ENCODE measurements at regions not wholly inside any gene's neighbourhood (a gene's known extent, or its start where the extent isn't known, plus 50 kb on each side); places are given as distances from the start of the nearest gene placed in this dataset.

DNA sequence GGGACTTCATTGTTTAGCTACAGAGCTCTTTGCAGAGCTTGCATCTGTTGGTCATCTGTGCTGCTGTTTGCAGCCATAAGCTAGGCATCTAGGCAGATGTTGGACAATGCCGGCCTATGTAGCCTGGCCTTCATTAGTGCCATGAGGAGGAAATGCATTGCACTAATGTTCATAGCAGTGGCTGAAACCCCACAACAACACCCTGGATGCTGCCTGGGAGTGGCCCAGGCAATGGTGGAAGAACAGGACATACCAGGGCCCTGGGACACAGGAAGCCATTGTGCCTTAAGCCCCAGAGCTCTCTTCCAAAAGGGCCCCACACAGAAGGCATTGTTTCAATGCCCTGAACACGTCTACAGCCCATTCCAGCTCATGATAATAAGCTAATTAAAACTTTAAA, 131.5 kb upstream of the LYZL1 start (continued):
- TF ChIP-seq, protein P1, sequence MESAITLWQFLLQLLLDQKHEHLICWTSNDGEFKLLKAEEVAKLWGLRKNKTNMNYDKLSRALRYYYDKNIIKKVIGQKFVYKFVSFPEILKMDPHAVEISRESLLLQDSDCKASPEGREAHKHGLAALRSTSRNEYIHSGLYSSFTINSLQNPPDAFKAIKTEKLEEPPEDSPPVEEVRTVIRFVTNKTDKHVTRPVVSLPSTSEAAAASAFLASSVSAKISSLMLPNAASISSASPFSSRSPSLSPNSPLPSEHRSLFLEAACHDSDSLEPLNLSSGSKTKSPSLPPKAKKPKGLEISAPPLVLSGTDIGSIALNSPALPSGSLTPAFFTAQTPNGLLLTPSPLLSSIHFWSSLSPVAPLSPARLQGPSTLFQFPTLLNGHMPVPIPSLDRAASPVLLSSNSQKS (CRISPR knock-in tag; IDR thresholded peaks at IDR 0.05) = no peak
- TF ChIP-seq POLR2G (IDR thresholded peaks at IDR 0.05; ENCODE audit: low read depth, low read length) = no peak
- TF ChIP-seq, protein P2, sequence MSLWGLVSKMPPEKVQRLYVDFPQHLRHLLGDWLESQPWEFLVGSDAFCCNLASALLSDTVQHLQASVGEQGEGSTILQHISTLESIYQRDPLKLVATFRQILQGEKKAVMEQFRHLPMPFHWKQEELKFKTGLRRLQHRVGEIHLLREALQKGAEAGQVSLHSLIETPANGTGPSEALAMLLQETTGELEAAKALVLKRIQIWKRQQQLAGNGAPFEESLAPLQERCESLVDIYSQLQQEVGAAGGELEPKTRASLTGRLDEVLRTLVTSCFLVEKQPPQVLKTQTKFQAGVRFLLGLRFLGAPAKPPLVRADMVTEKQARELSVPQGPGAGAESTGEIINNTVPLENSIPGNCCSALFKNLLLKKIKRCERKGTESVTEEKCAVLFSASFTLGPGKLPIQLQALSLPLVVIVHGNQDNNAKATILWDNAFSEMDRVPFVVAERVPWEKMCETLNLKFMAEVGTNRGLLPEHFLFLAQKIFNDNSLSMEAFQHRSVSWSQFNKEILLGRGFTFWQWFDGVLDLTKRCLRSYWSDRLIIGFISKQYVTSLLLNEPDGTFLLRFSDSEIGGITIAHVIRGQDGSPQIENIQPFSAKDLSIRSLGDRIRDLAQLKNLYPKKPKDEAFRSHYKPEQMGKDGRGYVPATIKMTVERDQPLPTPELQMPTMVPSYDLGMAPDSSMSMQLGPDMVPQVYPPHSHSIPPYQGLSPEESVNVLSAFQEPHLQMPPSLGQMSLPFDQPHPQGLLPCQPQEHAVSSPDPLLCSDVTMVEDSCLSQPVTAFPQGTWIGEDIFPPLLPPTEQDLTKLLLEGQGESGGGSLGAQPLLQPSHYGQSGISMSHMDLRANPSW (CRISPR knock-in tag; IDR thresholded peaks at IDR 0.05) = no peak
- no peak for TF ChIP-seq ZNF507 (tag; conservative IDR thresholded peaks at IDR 0.05)
- TF ChIP-seq CBX8 (IDR thresholded peaks at IDR 0.05; ENCODE audit: borderline replicate concordance, extremely low read depth, low read depth, low read length, poor library complexity, severe bottlenecking) = no peak
- TF ChIP-seq PCBP2 (IDR thresholded peaks at IDR 0.05; ENCODE audit: low read depth, low read length, poor library complexity, severe bottlenecking) = no peak
- TF ChIP-seq TOE1 (IDR thresholded peaks at IDR 0.05; ENCODE audit: borderline replicate concordance) = no peak
- TF ChIP-seq TOE1 (CRISPR knock-in tag; IDR thresholded peaks at IDR 0.05; ENCODE audit: borderline replicate concordance, low read depth) = no peak
- TF ChIP-seq, protein P3, sequence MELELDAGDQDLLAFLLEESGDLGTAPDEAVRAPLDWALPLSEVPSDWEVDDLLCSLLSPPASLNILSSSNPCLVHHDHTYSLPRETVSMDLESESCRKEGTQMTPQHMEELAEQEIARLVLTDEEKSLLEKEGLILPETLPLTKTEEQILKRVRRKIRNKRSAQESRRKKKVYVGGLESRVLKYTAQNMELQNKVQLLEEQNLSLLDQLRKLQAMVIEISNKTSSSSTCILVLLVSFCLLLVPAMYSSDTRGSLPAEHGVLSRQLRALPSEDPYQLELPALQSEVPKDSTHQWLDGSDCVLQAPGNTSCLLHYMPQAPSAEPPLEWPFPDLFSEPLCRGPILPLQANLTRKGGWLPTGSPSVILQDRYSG (tag; conservative IDR thresholded peaks at IDR 0.05; ENCODE audit: low read depth) = no peak
- TF ChIP-seq, protein P4, sequence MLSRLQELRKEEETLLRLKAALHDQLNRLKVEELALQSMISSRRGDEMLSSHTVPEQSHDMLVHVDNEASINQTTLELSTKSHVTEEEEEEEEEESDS (CRISPR knock-in tag; IDR thresholded peaks at IDR 0.05) = no peak
- TF ChIP-seq MAFK (IDR thresholded peaks at IDR 0.05; ENCODE audit: low read length) = no peak
- TF ChIP-seq, protein P5, sequence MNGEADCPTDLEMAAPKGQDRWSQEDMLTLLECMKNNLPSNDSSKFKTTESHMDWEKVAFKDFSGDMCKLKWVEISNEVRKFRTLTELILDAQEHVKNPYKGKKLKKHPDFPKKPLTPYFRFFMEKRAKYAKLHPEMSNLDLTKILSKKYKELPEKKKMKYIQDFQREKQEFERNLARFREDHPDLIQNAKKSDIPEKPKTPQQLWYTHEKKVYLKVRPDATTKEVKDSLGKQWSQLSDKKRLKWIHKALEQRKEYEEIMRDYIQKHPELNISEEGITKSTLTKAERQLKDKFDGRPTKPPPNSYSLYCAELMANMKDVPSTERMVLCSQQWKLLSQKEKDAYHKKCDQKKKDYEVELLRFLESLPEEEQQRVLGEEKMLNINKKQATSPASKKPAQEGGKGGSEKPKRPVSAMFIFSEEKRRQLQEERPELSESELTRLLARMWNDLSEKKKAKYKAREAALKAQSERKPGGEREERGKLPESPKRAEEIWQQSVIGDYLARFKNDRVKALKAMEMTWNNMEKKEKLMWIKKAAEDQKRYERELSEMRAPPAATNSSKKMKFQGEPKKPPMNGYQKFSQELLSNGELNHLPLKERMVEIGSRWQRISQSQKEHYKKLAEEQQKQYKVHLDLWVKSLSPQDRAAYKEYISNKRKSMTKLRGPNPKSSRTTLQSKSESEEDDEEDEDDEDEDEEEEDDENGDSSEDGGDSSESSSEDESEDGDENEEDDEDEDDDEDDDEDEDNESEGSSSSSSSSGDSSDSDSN (IDR thresholded peaks at IDR 0.05; ENCODE audit: borderline replicate concordance in 1 of 2, low read depth in 2 of 2, low read length in 2 of 2) = no peak
- TF ChIP-seq CEBPG (CRISPR knock-in tag; IDR thresholded peaks at IDR 0.05) = no peak
- no peak for TF ChIP-seq CEBPG (tag; conservative IDR thresholded peaks at IDR 0.05 in 1 of 2, IDR thresholded peaks at IDR 0.05 in 1 of 2)
